Gastrocnemius medialis (tissue), 4 donors: ENCODE measurements at regions not wholly inside any gene's neighbourhood (a gene's known extent, or its start where the extent isn't known, plus 50 kb on each side); places are given as distances from the start of the nearest gene placed in this dataset.

ENCODE experiments used
- CTCF ChIP-seq, 5 experiments: fragments of 450-650 bp in 3 of 5; fragments of 200-600 bp in 2 of 5; sonication (generic) in 2 of 5; IDR thresholded peaks in 4 of 5; conservative IDR thresholded peaks in 1 of 5; 1 replicate in 4 of 5; 2 replicates in 1 of 5; pipeline ENCODE4 v1.5.1; 2016 to 2019; ENCODE audit warnings: antibody characterized with exemption in 5 of 5, mild to moderate bottlenecking in 3 of 5, moderate library complexity in 3 of 5
- POLR2A ChIP-seq, 2 donors: fragments of 450-650 bp; IDR thresholded peaks; one replicate each; pipeline ENCODE4 v1.6.1; 2017; ENCODE audit warnings: antibody characterized with exemption in 2 of 2, mild to moderate bottlenecking in 2 of 2, moderate library complexity in 2 of 2

DNA sequence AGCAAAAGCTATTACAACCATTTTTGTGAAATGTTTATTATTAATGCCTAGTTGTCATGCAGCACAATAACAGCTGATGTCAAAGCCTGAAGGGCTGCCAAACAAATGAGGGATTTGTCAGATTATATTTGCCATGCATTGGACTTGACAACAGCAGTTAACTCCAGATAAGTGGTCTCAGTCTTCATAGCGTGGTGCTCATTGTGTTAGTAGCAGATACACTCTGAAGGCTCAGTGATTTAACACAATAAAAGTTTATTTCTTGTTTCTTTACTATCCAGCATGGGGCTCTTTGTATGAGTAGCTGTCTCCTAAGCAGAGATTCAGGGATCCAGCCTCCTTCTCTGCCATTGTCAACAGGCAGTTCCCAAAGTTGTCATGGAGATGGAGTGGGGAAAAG, 76.0 kb upstream of the PTGFRN start:
- TF ChIP-seq POLR2A (IDR thresholded peaks at IDR 0.05) (no peak), CTCF (IDR thresholded peaks at IDR 0.05 in 4 of 5, conservative IDR thresholded peaks at IDR 0.05 in 1 of 5) (no peak)
